ENCODE measurements at regions not wholly inside any gene's neighbourhood (a gene's known extent, or its start where the extent isn't known, plus 50 kb on each side); places are given as distances from the start of the nearest gene placed in this dataset.

GRCh38 chr3:23645533-23646183 lies 160.1 kb upstream of the UBE2E1 start:
- TF ChIP-seq CTCF (IDR thresholded peaks at IDR 0.05; ENCODE audit: insufficient read depth, low read length, poor library complexity, severe bottlenecking) (no peak), EZH2phosphoT487 (conservative IDR thresholded peaks at IDR 0.05; ENCODE audit: low read length) (no peak)
